Stimulated activated CD4-positive, alpha-beta T cell treated with anti-CD3 and anti-CD28 coated beads, Interleukin-2, amount 100 ng/mL, for 24 hours (primary cell): ENCODE measurements at regions not wholly inside any gene's neighbourhood (a gene's known extent, or its start where the extent isn't known, plus 50 kb on each side); places are given as distances from the start of the nearest gene placed in this dataset.

Experiments used
- DNase-seq, 2 donors: peaks; one replicate each; pipeline ENCODE4 v3.0.0-alpha.2; 2020

DNA sequence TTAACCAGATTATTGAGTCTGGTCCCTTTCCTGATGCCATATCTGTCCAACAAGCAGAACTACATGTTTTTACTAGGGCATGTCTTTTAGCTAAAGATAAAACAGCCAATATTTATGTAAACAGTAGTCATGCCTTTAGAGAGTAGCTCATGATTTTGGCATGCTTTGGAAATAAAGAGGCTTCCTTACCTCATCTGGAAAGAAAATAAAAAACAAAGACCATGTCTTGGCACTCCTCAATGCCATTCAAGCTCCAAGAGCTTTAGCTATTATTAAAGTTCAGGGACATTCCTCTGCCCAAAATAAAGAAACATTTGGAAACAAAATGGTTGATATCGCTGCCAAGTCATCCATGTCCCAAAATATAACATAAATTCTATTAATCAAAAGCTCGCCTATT lies 202.4 kb downstream of the URB2 start:
- no peak for DNase-seq

DNA sequence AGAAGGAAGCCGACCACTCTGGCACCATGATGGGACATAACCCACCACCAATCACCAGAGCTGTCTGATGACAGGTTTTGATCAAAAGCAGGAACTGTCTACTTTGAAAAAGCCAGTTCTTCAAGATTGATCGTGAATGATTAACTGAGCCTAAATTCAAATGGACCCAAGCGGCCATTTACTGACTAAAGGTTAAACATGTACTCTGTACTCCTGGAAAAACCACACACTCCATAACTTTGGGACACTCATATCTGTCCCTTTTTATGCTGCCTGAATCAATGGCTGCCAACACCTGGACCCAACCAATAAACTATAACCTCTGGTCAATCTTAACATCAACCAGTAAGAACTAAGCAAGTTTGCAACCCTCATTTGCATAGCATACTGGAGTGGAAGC lies 206.6 kb downstream of the URB2 start:
- DNase-seq, result no peak

DNA sequence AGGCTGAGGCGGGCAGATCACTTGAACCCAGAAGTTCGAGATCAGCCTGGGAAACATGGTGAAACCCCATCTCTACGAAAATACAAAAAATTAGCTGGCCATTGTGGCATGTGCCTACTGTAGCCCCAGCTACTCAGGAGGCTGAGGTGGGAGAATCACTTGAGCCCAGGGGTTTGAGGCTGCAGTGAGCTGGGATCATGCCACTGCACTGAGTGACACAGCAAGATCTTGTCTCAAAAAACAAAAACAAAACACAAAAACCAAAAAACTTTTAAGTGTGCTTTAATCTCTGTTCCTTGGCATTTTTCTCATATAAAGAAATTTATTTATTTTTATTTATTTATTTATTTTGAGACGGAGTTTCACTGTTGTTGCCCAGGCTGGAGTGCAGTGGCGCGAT lies 208.2 kb downstream of the URB2 start:
- DNase-seq, result no peak

DNA sequence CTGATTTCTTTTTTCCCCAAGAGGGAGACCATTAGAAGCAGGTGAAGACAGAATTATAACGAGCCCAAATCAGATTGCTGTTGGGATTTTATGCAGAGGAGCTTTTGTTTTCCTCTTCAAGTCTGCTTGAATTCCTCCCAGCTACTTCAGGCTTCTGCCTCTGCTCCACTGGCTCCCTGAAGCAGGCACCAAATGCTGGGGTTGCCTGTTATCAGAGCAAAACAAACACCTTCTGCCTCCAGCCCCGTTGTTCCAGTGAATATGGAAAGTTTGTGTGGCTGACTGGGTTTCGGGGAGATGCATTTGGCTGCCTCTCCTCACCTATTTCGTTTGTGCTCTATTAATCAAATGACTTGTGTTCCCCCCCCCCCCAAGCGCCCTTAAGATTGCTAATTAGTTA lies 209.2 kb downstream of the URB2 start:
- no peak for DNase-seq

DNA sequence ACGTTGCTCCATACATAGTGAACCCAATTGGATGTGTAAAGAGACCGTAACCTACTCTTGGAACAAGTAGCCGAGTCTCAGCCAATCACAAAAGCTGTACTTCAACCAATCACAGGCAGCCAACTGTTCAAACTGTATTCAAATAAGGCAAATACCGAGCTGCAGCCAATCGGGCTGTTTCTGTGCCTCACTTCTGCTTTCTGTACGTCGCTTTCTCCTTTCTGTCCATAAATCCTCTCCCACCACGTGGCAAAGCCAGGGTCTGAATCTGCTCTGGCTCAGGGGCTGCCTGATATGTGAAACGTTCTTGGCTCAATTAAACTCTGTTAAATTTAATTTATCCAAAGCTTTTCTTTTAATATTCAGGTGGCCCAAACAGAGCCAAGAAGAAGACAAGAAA lies 210.3 kb downstream of the URB2 start:
- DNase-seq, result no peak

DNA sequence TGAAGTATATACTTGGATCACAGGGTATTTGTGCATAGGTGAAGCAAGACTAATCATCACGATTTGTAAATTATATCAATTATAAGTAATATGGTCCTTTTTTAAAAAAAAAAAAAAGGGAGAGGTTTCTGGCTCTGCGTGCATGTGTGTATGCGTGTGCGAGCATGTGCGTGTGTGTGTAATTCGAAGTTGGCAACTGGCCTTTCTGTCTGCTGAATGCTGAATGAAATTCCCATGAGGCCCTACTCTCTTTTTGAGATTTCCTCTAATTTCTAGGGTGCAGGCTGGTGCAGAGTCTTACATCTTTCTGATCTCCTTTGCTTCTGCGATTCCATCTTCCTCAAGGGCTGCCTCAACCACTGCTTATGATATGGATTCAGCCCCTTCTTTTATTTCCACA lies 212.2 kb downstream of the URB2 start:
- DNase-seq, result no peak

DNA sequence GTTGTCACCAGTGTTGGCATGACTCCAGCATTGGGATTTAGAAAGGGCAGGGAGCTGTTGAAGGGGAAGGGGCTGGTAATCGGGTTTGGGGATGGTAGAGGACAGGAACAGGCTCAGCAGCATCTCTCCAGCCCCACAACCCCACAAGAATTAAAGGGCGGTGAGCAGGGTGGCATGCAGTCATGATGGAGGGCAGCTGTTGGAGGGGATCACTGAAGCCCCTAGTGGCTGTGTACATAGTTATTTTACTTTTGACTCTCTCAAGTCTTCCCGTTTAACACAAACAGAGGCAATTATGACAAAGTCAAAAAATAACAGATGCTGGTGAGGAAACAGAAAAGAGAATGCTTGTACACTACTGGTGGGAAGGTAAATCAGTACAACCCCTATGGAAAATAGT lies 213.8 kb downstream of the URB2 start:
- DNase-seq, result no peak

DNA sequence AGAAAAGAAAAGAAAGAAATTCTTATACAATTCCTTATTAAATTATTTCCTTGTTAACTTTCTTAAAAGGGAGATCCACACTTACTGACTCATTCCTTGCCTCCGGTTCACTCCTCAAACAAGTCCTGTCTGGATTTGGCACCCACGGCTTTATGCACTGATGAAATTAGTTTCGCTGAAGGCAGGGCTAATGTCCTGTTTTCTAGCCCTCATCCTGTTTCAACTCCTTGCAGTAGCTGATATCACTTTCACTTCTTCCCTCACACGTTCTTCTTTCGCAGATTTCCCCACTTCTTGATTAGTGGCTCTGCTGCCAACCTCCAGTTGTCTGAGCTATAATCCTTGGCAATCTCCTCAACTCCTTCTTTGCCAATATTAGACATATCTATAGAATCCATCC lies 215.2 kb downstream of the URB2 start:
- DNase-seq, result no peak

DNA sequence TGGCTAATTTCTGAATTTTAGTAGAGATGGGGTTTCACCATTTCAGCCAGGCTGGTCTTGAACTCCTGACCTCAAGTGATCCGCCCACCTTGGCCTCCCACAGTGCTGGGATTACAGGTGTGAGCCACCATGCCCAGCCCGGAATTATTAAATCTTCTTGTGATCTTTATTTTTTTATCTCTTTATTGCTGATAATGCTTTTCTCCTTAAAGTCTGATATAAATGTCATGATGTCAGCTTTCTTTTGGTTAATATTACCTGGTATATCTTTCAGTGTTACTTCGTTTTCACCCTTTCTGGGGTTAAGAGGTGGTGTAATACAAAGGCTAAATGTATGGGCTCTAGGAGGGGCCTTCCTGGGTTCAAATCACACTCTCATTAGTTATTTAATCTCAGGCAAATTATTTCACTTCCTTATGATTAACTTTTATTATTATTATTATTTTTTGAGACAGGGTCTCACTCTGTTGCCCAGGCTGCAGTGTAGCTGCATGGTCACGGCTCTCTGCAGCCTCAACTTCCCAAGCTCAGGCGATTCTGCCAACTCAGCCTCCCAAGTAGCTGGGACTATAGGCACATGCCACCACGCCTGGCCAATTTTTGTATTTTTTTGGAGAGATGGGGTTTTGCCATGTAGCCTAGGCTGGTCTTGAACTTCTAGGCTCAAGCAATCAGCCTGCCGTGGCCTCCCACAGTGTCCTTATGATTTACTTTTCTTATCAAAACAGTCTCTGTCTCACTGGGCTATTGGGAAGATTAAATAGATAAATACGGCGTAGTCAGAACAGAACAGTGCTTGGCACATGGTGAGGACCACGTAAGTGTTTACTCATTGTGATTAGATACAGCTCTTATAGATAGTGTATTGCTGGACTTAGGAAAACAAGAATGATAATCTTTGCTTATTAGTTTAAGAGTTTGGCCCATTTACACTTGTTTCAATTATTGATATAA lies 216.5 kb downstream of the URB2 start:
- DNase-seq, result no peak

DNA sequence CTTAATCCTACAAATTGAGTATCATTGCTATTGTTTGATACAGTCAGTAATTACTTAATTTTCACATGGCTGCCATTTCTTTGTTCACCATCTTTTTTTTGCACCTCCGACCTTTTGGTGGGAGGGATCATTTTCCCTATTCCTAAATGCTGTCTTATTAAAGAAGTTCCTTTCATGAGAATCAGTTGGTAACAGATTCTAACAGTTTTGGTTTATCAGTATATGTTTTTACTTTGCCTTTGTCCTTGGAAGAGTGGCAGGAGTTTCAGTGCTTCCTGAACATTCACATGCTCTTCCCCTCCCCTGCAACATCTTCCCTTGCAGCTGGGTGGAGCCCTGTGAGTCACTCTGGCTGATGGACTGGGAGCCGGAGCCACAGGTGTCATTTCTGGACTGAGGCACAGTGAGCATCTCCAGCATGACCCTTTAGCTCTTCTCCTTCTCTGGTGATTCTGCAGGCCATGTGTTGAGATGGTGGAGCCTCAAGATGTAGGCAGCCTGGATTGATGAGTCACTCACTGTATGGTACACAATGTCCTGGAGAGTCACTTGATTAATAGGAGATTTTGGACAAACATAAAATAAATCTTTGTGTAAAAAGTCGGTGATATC lies 217.7 kb downstream of the URB2 start:
- DNase-seq, result no peak

DNA sequence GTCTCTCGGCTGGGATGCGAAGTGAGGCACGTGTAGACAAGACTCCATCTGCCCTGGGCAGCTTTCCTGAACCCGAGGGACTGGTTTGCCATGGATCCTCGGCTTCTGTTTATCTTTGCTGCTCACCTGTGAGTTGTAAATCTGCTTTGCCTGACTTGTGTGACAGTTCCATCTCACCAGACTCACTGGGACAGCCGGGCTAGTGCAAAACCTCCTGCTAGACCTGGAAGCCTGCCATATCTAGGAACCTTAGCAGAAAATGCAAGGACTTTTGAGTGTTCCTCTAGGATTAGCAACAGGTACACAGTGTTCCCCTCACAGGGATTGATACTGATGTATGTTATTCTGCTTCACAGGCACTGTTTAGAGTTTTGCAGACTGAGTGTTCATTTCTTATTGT lies 218.6 kb downstream of the URB2 start:
- DNase-seq, result no peak

DNA sequence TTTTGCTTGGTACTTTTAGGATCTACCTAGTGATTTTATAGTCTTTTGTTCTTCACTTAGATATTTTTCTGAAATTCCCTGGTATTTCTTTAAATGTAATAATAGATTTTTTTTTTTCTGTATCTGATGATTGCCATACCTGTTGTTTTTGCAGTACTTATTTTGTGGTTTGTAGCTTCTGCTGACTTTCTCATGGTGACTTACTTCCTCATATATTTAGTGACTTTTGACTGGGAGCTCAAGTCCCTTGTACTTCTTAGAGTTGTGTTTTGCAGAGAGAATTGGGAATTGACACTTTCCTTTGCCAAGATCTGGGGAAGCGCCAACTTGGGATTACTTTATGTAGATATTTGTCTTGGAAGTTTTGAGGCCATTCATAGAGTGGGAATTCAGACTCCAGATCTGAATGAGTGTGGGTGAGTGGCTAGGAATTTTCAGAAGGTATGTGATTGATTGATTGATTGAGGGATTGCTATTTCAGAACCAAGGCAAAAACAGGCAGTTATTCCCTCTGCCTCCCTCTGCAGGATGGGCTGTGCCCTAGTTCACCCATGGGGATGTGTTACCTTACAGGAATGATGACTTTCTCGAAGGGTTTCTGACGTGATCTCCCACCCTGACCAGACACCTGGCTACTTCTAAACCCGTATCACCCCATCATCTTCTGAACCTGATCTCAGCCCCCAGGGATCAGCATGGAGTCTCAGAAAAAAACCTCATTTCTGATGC lies 219.5 kb downstream of the URB2 start:
- DNase-seq, result no peak

DNA sequence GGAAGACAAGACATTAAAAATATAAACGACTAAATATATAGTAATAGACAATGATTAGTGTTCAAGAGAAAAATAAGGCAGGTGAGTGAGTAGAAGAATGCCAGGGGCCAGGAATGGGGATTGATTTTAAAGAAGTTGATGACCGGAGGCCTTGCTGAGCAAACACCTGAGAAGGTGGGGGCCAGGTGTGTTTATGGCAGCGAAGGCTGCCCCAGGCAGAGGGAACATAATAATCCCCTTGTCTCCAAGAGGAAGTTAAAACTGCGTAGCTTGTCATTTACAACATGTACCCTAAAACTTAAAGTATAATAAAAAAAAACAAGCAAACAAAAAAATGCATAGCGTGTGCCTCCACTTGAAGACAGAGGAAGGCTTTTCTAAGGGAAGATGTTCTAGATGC lies 220.3 kb downstream of the URB2 start:
- DNase-seq, result no peak

DNA sequence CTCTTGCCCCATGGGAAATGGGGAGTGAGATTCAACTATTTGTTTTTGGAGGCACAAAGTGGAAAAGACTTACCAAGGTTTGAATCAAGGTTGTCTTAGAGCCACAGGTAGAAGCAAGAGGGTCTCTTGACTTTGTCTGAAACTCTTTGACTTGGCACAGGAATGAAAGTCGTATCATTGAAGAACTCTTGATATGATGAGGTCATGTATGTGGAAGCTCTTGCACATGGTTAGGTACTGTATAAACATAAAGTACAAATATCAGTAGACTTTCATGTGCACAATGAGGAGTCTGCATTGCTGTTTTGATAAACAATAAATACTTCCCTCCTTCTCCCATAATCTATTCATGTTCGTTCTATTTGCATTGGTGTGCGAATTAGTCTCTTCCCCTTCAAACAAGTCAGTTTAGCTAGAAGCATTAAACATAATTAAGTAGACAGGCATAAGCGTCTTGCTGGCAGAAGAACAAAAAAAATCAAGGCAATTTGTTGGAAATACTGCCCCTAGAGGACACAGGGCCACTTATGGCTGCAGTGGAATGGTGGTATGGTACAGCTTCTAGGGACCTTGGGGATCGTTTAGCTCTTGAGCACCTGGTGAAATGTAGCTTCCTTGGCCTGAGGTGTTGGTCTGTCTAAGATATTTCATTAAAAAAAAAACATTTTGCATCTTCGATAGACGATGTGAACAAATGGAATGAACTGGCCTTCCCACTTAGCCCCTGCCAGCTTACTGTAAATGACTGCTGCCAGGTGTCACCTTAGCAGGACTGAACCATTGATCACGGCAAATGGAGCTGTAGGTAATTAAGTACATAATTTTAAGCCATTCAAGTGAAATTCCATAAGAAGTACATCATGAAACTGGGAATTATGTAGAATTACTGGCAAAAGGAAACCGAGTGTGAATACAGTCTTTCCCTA lies 218.0 kb upstream of the GALNT2 start:
- DNase-seq, result no peak

DNA sequence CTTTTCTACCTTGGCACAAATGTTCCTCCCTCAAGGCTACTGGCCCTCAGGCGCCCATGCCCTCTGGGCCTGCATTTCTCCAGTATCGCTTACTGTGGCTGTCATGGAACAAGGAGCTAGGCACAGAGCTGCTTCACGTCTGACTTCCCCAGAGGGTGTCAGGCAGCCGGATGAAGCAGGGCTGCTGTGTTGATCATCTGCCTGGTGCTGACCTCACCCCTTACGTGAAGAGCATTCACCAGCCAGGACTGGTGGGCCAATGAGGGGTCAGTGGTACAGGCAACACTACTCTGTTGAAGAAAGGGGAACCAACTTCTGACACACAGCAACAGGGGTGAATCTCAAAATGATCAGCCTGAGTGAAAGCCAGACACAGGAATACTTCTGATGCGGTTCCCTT lies 215.5 kb upstream of the GALNT2 start:
- no peak for DNase-seq

DNA sequence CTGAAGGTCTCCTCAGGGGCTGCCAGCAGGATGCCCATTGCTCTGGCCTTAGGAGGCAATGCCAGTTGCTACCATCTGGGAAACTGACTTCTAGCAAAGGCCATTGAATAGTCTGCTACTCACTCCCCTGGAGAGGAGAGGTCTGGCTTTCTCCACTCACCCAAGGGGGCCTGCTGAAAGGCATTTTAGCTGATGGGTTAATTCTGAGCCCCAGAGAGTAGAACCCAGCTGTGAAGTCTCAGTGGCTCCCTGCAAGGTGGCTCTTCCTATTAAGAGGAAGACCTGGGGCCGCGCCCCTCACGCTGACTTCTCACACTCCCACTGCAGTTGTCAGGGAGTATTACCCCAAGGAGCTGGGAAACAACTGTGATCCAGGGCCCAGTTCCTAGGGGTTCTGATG lies 213.3 kb upstream of the GALNT2 start:
- DNase-seq, result no peak

DNA sequence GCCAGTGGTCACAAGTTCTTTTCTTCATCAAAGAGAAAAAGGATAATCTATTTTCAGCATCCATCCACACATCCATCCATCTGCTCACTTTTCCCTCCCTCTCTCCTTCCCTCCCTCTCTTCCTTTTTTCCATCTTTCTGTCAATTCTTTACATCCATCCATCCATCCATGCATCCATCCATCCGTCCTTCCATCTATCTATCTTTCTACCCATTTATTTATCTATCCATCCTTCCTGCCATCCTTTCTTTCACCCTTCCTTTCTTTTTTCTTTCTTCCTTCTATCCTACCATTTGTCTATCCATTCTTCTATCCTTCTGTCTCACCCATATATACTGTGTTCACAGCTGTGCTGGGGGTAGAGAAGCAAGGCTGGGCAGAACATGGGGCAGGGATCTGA lies 212.4 kb upstream of the GALNT2 start:
- DNase-seq, result no peak

DNA sequence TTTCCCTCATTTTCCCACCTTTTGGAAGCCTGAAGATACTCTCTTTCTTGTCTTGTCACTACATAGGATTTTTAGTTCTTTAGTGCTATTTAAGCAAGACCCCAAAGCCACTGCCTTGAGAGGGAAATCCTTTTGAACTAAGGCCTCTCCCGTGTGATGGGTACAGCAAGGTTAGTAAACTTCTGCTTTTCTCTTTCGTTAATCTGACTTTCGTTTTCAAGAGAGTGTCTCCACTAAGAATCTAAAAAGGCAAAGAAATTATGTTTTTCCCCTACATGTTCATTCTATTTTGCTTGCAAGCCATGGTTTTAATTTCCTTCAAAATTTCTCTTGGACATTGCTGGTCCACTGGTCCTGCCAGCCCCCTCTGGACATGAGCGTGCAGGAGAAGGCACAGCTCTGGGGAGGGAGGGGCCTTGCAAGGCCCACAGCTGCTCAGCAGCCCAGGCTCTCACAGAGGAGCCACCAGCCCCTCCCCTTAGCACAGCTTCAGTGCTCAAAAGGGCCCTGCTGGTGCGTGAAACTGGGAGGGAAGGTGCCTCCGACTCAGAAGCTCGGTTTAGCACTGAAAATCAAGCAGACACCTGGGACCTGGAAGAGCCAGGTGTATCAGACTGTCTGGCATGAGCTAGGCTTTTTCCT lies 210.9 kb upstream of the GALNT2 start:
- peak in 1 of 2 donors; percentile 15 for DNase-seq

DNA sequence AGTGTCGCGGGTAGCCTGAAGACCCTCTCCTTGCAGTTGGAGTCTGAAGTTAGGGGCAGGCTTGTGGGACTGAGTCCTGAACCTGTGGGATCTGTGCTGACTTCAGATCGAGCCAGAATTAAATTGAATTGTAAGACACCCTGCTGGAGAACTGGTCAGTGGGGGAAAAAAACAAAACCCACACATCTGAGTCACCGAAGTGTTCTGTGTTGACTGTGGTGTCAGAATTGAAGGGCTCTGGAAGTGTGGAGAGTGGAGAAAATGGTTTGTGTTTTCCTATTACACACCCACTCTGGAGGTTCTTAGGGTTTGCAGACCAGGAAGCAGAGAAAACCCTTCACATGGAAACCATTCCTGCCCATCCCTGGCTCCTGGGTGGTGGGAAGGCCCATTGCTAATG lies 209.5 kb upstream of the GALNT2 start:
- no peak for DNase-seq

DNA sequence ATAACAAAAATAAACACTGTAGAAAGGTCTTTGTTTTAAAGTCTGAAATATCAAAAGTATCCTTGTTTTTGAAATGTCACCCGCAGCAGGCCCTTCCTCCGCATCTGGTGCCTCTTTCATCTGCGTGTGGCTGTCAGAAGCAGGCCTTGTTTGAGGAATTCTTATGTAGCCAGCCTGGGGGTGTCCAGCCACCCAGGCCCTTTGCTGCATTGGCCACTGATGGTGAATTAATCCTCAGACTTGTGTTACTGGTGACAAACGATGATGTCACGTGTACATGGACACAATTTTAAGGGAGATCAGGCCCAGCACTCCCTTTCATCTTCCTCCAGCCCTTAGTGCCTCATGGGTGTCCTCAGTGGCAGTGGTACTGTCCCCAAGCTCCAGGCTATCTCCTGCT lies 208.0 kb upstream of the GALNT2 start:
- DNase-seq, result no peak

DNA sequence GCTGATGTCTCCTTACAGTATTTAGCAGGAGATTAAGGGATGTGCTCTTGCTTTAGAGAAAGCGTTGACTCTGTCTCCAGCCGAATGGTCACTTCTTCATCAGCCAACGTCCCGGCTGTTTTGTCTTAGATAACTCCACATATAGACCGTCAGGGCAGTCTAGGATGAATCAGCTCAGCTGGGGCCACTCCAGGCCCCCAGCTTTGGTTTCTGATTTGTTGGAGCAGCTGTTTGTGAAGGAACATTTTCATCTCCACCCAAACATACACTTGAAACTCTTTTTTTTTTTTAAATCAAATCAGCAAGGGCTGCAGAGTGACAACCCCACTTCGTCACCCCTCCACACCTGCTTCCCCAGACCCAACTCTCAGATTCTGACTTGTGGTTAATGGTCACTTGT lies 206.1 kb upstream of the GALNT2 start:
- no peak for DNase-seq
